ENCODE measurements at regions not wholly inside any gene's neighbourhood (a gene's known extent, or its start where the extent isn't known, plus 50 kb on each side); places are given as distances from the start of the nearest gene placed in this dataset.

GRCh38 chr3:16060945-16061344 is 113.5 kb upstream of the GALNT15 start:
- TF ChIP-seq EZH2 (IDR thresholded peaks at IDR 0.05) (no peak), POLR2AphosphoS5 (IDR thresholded peaks at IDR 0.05; ENCODE audit: borderline replicate concordance, low read depth, low read length) (no peak)

All from SK-N-MC (cell line).